ENCODE measurements at regions not wholly inside any gene's neighbourhood (a gene's known extent, or its start where the extent isn't known, plus 50 kb on each side); places are given as distances from the start of the nearest gene placed in this dataset.
"Not testable (repeated sequence)": the region's sequence is repeated elsewhere in the genome, so short reads cannot be mapped to it uniquely, and the experiment has no call there.

DNA sequence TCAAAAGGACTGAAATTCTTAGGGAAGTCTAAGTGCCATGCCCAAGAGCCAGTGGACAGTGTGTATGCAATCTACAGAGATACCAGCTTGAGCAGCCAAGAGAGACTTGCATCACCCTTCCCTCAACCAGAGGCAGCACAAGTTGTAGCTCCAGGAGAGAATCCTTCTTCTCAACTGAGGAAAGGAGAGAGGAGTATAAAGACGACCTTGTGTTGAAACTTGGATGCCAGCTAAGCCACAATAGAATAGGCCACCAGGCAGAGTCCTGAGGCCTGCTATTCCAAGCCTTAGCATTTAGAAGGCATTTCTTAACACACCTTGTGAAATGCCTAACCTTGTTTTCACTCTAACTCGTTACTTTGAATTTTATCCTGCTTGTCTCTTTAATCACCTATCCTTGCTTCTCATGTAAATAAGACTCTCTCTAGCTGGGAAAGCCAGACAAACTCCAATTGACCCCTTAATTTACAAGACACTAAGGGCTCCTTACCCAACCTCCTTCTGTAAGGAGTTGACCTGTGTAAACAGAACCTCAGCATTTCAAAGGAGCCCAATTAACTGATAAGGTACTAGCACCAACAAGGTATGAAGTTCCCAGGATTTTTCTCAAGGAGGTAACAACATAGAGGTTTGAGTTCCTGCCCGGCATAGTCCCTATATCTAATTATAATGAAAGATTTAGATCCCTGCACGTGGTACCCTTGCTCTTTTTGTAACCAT is 738.8 kb downstream of the AMY1C start:
- no peak for DNase-seq

- DNase-seq: no peak
Measured at GRCh38 chr1:104526158-104526795, 776.6 kb downstream of the AMY1C start.

- no peak for DNase-seq
Measured at GRCh38 chr1:104531990-104532389, 782.3 kb downstream of the AMY1C start.

DNA sequence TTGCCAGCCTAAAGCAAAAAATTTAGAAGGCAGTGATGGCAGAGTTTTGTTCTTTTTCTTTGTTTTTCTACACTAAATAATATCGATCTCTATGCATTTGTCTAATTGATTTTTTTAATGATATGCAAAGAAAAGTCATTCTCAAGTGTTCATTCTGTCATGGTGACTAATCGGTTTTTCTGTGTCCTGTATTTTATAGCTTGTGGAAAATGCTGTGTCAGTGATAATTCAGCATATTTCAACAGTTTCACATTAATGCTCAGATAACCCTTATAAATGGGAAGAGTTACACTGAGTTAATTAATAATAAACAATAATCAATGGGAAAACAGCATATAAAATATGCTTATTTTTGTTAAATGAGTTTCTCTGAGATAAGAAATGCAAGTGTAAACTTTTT is 824.9 kb downstream of the AMY1C start:
- no peak for DNase-seq

DNA sequence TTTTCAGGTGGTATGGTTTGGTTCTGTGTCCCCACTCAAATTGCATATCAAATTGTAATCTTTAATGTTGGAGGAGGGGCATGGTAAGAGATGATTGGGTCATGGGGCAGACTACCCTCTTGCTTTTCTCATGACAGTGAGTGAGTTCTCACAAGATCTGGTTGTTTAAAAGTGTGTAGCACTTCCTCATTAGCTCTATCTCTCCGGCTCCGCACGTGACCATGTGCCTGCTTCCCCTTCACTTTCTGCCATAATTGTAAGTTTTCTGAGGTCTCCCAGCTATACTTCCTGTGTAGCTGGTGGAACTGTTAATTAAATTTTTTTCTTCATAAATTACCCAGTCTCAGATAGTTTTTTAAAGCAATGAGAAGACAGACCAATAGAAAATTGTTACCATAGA is 843.2 kb downstream of the AMY1C start:
- DNase-seq: no peak

DNA sequence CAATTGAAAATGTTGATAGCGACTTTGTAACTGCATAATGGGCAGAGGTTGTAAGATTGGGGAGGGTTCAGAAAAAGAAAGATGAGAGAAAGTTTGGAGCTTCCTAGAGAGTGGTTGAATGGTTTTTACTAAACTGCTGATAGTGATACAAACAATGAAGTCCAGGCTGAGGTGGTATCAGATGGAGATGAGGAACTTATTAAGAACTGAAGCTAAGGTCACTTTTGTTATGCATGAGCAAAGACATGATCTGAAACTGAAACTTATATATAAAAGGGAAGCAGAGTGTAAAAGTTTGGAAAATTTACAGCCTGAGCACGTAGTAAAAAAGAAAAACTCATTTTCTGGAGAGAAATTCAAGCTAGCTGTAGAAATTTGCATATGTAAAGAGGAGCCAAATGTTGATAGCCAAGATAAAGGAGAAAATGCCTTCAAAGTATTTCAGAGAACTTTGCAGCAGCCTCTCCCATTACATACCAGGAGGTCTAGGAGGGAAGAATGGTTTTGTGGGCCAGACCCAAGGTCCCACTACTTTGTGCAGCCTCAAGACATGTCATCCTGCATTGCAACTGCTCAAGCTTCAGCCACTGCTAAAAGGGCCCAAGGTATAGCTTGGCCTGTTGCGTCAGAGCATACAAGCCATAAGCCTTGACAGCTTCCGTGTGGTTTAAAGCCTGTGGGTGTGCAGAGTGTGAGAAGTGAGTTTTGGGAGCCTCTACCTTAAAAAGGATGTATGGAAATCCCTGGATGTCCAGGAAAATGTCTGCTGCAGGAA is 843.9 kb downstream of the AMY1C start:
- DNase-seq: no peak

DNA sequence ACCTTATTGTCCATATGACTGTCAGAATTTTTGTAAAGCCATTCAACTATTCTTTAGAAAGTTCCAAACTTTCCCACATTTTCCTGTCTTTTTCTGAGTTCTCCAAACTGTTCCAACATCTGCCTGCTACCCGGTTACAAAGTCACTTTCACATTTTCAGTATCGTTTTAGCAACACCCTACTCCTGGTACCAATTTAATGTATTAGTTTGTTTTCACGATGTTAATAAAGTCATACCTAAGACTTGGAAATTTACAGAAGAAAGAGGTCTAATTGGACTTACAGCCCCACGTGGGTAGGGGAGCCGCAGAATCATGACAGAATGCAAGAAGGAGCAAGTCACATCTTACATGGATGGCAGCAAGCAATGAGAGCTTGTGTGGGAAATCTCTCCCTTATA is 867.8 kb downstream of the AMY1C start:
- DNase-seq: no peak

- no peak for DNase-seq
Measured at GRCh38 chr1:104621221-104621620, 871.5 kb downstream of the AMY1C start.

DNA sequence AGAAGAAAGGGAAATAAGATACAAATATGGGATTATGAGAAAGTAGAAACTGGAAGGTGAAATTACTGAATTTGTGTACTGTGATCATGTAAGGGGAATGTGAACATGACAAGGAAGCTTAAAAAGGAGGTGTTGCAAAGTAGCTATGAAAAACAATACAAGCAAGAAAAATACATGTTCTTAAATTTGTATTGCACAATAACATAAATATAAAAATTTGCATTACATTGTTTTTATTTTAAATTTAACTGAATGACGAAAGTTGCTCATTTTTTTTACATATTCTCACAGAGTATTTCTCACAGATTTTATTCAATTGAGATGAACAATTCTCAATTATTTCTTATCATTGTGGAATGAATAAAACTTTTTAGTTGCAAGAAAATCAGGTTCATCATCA is 874.8 kb downstream of the AMY1C start:
- no peak for DNase-seq

- no peak for DNase-seq
Measured at GRCh38 chr1:104629589-104629988, 879.9 kb downstream of the AMY1C start.

DNA sequence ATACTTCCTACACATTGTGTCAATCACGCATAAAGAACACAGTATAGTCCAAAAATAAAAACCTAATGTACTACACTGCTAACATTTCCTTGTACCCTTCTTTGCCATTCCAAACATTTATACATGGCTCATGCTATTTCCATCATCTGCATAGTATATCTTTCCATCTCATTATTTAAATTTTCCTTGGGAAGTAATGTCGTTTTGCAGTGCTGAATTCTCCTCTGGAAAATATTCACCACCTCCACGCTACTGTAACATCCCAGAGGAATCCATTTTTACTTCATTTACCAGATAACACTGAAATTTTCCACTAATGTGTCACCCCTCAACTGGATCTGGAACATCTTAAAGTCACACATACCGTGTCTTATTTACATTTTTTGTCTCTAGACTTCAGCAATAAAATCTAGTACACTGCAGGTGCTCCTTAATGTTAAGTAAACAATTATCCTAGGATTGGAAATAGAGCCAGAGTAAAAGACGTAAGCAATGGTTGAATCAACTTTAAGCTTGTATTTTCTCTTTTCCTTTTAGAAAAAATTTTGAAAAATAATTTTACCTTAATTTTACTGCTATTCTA is 881.0 kb downstream of the AMY1C start:
- DNase-seq: no peak

DNA sequence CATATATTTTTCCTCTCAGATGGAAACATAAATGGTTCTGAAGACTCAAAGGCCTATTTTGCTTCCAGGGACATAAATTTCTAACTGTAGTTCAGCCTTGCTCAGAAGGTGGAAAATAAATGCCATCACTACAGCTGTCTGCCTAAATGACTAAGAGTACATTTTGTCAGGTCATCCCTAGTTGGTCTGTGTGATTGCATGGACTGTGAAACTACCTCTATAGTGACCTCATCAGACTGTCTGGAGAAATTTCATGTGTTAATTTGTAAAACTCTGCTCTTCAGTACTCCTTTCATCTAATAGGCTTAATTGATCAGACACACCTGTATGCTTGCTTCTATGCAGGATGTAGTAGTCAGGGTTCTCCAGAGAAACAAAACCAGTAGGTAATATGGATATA is 886.9 kb downstream of the AMY1C start:
- no peak for DNase-seq

- no peak for DNase-seq
Measured at GRCh38 chr1:104646233-104646632, 896.5 kb downstream of the AMY1C start.

GRCh38 chr1:104648269-104648691 is 898.6 kb downstream of the AMY1C start:
- no peak for DNase-seq

DNA sequence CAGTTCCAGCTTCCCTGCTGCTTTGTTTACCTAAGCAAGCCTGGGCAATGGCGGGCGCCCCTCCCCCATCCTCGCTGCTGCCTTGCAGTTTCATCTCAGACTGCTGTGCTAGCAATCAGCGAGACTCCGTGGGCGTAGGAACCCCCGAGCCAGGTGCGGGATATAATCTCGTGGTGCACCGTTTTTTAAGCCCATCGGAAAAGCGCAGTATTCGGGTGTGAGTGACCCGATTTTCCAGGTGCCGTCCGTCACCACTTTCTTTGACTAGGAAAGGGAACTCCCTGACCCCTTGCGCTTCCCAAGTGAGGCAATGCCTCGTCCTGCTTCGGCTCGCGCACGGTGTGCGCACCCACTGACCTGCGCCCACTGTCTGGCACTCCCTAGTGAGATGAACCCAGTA is 914.7 kb downstream of the AMY1C start:
- DNase-seq: not testable (repeated sequence)

- no peak for DNase-seq
Measured at GRCh38 chr1:104665300-104665699, 915.6 kb downstream of the AMY1C start.

DNA sequence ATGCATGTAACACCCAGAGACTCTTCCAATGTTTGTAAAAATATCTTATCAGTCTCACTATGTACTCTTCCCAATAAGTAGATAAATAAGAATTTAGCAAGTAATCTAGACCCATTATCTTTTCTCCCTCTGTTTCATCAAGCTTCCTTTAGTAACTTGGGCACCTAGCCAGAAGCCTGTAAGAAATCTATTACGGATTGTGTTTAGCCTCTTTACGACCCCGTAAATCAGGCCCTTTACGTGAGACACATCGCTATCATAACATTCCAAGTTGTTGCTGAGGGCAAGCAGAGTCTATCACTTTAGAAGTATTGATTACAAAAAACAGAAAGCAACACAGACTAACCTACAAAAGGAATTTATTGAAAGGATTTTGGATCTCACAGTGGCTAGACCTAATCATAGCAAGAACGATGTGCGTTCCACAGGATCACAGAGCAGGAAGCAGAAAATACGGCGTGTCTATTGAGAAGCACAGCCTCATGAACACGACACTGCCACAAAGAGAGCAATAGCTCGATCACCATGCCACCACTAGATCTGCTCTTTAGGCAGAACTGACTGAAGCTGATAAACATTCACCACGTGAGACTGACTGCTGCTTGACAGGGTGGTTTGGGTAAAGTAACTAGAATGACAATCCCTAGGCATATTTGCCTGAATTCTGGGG is 922.1 kb downstream of the AMY1C start:
- no peak for DNase-seq

DNA sequence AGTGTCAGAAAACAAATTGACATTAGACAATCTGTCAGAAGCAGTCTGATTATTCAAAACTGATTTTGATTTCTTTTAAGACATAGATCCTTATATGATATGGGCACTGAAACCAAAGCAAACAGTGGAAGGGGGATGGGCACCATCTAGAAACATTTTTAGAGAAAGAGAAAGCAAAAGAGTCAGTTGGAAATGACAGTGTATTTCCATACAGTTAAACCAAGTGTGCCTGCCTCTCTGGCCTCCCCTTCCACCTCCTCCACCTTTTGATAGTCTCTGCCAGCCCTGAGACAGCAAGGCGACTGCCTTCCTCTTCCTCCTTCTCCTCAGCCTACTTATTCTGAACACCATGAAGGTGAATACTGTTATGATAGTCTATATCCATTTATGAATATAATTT is 949.7 kb downstream of the AMY1C start:
- DNase-seq: no peak

GRCh38 chr1:104702731-104703130 is 953.0 kb downstream of the AMY1C start:
- DNase-seq: no peak

- DNase-seq: peak in 2 of 3 donors; percentile 0 to 22
Measured at GRCh38 chr1:104706631-104707147, 957.0 kb downstream of the AMY1C start.

DNA sequence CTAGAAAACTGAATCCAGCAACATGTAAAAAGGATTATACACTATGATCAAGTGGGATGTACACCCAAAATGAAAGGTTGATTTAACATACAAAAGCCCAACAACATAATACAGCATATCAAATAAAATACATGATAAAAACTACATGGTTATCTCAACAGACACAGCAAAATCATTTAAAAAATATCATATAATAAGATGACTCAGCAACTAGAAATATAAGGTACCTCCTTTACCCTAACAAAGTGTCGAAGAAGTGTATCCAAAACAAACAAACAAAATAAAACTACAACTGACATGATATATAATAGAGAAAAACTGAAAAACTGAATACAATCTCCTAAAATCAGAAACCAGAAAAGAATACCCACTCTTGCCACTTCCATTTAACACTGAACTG is 969.1 kb downstream of the AMY1C start:
- no peak for DNase-seq

DNA sequence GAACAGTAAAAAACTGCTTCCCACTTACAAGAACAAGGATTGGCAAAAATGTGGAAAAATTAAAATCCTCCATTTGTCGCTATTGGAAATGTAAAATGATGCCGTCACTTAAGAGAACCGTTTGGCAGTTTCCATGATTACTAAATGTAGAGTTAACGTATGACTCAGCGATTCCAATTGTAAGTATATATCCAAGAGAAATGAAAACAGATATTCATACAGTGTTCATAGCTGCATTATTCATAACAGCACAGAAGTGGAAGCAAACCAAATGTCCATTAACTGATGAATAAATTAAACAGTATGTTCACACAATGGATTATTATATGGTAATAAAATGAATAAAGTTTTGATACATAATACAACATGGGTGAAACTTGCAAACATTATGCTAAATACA is 971.0 kb downstream of the AMY1C start:
- DNase-seq: no peak

DNA sequence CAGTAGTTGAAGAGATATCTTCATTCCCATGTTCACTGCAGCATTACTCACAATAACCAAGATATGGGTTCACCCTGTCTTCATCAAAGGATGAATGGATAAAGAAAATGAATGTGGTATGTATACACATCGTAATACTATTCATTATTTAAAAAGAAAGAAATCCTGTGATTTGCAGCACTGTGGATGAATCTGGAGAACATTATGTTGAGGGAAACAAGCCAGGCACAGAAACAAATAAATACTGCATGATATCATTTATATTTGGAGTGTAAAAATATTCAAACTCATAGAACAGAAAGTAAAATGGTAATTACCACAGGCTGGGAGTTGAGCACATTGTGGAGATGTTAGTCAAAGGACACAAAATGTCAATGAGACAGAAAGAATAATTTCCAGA is 977.2 kb downstream of the AMY1C start:
- DNase-seq: no peak

All from suppressor macrophage treated with lipopolysaccharide for 1 hour (primary cell).